ENCODE measurements at regions not wholly inside any gene's neighbourhood (a gene's known extent, or its start where the extent isn't known, plus 50 kb on each side); places are given as distances from the start of the nearest gene placed in this dataset.

DNA sequence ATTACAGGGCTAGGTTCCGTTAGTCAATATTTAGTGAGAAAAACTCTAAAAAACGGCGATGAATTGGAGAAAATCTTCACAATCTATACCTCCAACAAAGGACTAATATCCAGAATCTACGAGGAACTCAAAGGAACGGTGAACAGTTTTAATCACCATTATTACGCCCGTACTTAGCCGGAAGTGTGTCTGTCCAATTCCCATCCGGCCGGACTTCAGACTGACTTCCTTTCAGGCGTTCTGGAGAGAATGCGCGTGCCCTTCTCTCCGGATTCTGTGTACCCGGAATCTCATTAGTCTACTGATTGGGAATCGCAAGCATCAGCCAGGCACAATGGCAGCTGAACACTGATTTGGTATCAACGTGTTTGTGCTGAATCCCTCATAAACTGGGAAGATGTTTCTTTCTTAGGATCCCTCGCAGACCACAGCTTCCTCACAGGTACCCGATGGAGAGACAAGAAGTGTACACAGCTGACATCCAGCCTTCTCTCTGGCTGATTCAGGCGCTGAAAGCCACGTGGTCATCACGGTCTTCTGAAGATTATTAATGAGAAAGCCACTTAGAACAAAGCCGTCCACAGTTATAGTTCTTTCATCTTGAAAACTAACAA lies 239.9 kb downstream of the ZNF516 start:
- no peak for DNase-seq

DNA sequence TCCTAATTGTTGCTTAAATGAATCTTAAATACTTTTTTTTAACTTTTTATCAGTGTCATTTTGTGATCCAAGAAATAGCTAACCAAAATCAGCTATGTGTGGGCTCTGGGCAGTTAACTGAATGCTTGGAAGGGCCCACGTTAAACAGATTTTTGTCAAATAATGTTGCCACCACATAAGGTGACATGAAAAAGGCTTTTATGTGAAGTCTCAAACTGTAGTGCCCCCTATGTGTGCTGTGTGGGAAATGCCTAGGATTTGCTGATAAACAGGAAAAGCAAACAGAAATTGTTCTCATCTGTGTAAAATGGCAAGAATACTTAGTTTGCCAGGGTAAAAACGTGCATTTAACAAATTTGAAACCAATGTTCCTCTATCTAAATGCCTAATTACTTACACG lies 242.2 kb downstream of the ZNF516 start:
- DNase-seq = no peak

DNA sequence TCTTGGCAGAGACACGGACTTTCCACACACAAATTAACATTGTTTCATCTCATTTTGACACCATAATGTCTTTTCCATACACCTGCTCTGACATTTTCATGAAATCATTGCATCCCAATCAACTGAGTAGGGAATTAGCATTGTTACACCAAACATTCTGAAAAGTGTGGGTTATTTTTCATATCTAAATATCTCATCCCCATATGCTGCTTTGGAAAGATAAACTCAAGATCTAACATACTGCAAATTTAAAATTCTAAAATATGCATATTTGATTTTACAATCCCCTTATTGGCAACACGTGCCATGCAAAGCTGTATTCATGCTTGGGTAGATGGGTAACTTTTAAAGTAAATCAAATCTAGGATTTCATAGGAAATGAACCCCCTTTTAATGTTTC lies 242.9 kb downstream of the ZNF516 start:
- no peak for DNase-seq

DNA sequence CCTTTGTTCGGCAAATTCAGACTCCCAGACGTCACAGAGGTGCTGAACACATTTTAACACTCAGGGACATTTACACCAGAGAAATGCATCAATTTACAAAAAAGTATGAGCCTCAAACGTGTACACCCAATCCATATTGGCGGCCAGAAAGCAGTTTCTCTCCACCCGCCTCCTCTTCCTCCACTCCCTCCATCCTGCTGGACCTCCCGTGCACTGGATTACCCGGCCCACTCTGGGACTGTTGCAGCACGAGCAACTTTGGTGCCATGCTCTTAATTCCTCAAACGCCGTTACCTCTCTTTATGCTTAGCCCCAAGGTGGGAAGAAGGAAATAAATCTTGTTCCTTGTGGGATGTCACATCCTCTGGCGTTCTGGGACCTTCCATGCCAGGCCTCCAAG lies 243.4 kb downstream of the ZNF516 start:
- no peak for DNase-seq

DNA sequence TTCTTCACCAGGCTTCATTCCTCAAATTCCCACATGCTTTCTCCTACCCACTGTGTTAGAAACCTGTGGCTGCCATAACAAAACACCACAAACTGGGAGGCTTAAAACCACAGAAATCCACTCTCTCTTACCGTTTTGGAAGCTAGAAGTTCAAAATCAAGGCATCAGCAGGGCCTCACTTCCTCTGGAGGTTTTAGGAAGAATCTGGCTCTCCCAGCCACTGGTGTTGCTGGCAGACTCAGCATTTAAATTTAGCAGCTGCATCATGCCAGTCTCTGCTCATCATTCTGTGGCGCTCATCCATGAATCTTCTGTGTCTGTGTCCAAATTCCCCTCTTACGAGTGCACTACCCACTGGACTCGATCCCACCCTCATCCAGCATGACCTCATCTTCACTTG lies 248.5 kb downstream of the ZNF516 start:
- DNase-seq = no peak

DNA sequence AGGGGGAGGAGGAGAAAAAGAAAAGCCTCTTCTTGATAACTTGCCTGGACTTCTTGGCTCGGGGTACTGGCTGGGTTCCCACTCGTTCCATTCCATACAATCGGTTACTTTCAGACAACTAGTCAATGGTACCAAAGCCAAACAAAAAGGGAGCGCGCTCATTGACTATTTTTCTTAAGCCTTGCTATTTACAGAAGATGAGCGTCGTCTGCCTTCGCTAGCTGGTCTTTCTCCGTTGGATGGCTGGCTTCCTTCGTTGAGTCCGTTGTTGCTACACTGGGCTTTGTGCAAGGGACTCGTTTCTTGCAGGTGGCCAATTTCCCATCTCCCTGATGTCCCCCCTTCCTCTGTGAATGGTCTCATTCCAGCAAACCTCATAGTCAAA lies 260.4 kb downstream of the ZNF516 start:
- DNase-seq = peak; percentile 74

DNA sequence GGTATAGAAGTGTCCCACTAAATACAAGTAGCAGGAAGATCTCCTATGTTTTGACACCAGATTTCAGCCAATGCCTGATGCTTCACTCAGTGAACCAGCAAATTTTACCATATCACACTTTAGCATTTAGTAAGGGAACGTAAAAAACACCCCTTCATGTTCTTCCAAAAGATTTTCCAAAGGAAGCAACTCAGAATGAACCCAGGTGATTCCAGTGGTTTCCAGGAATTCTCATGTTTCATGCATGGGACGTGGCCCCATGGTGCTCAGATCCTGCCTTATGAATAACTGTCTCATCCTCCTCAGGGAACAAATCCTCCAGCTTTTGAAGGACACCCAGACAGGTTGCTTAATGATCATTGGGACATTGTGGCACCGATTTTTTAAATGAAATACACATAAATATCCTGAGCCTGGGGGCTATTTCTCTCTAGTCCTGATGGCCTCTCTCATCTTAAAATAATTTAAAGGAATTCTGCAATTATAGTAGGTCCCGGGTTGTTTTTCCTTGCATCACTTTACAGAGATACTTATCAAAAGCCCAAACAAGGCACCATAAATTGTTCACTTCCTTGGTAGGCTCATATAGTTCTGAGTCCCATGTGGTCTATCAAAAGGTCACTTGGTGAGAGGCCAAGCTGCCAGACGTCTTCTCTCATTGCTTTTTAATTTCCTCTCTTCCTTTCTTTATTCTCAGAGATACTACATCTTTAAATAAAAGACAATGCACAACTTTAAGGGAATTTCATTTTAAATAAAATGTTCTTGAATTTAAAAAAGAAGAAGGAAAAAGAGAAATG lies 261.0 kb downstream of the ZNF516 start:
- peak; percentile 74 for DNase-seq

DNA sequence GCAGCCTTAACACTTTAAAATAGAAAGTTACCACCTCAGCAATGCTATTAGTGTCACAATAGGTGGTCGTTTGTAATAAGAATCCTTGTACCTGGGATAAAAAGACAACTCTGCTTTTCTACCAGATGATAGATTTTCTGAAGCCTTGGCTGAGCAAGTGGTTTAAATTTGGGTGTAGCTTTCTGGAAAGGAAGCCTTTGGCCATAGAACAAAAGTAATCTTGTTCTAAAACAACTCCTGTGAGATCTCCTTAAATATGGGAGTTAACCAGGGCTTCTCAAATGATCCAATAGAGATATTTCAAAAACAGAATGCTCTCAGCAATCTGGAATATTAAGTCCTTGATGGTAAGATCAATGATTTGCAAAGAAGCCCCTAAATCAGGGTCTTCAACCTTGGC lies 261.6 kb downstream of the ZNF516 start:
- no peak for DNase-seq

DNA sequence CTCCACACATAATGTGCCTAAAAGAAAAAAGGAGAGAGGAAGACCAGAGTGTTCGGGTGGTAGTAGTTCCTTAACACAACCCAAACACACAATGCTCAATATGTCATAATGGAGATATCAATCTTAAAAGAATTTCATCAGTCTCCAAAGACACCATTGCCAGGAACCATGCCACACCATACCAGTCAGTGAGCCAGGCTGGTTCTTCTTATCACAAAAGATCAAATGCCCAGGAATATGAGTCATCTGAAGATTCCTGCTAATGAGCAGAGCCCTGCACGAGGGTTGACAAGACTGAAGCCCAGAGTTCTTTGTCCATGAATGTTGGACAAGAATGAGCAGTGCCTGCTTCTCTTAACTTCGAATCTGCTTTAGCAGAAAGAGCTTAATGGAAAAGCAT lies 262.3 kb downstream of the ZNF516 start:
- DNase-seq = no peak

DNA sequence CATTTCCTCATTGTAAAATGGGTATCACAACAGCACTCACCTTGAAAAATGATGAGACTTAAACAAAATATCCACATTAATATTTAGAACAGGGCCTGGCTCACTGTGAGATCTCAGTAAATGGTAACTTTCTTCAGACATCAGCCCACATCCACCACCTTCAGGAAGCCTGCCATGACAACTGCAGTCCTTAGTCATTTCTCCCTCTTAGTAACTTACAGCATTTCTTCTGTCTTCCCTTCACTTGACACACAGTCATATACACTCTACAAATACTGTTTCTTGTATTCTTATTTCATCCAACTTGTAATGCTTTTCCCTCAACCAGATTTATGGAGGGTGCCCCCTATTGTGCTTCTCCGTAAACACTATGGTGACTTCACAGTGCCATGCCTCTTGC lies 263.0 kb downstream of the ZNF516 start:
- no peak for DNase-seq

DNA sequence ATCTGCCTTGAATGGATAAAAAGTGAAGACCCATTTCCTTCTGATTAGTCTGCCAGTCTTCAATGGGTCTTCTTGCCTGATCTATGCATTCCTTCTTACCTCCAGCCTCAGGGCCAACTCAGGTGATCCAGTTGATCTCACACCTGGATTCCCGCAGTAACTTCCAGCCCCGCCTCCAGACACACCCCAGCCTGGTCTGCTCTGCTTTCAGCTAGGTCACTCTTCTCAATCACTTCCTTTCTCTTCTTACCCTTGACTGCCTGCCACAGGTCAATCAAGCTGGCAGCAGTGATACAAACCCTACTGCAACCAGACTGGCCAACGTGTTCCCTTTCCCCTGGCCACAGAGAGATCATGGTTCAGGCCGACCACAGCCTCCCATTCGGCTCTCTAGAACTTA lies 263.6 kb downstream of the ZNF516 start:
- DNase-seq = no peak

DNA sequence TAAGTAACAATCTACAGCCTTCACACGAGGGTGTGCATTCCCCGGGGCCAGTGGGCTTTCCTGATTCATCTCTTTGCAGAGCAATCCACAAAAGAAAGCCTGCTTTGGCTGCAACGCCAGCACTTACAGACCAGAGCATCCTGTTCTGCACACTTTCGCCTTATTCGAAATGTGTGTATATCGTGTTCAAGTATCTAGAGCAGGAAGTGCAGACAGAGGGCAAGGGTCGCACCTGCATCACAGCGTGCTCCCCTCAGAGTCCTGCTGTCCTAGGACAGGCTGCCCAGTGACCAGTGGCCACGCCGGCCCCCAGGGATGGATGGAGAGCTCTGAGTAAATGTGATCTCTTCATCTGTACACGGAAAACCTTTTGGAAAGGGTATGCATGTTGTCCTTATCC lies 264.3 kb downstream of the ZNF516 start:
- no peak for DNase-seq

DNA sequence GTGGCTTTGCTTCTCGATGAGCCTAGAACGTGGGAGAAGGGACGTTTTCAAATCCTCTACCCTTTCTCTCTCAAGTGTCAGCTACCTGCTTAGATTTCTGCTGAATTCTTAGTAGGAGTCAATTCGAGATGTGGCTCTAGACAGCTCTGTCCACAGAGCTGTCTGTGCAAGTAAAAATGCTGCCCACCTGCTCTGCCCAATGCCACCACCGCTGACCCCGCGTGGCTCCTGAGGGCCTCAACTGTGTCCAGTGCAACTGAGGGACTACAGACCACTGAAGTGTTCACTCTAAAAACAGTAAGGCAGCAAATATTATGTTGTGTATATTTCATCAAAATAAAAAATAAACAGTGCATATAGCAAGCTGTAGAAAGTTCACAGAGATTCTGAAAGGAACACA lies 266.3 kb downstream of the ZNF516 start:
- DNase-seq = no peak

DNA sequence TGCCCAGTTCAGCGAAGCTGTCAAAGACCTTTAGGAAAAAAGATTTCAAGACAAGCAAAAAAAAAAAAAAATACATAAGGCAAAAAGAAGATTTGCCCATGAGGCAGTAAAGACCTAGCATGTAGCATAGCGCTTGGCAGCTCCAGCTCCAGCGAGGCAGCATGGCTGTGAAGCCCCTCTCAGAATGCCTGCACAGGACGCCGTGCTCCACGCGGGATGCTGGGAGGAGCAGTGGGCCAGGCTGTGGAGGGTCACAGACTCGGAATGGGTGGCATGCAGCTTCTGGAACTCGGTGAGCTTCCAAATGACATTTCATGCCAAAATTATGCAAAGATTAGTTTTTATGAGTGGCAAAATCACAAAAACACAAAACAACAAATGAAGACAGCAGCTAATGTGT lies 267.3 kb downstream of the ZNF516 start:
- DNase-seq = no peak

DNA sequence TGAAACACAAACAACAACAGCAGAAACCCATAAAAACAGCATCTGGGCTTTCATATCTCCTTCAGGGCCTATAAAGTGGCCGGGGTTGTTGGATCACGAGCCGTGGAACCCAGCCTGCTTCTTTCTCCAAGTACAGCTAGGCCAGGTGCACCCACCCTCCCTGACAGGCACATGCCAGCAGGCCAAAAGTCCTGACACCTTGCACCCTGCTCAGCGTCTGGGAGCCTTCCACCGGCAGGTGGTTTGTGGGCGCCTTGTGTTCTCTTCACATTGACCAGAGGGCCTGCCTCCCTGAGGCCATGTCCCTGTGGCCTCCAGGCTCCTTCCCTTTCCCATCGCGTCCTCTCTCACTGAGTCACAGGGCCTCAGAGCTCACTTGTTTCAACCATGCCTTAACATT lies 271.6 kb downstream of the ZNF516 start:
- DNase-seq = no peak

DNA sequence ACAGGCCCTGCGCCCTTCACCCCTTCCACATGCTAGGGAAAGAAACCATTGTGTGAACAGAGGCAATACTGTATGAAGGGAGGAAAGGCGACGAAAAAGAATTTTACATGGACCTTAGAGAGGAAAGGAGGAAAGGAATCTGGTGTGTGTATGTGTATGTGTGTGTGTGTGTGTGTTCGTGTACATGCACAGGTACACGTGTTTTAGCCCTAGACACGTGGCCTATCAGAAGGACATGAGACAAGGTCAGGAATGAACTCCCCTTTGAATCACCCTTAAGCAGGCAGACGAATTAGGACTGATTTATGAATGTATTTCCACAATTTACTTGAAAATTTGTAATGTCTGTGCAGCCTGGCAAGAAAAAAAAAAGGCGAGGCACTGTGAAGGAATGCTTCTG lies 276.0 kb downstream of the ZNF516 start:
- no peak for DNase-seq

DNA sequence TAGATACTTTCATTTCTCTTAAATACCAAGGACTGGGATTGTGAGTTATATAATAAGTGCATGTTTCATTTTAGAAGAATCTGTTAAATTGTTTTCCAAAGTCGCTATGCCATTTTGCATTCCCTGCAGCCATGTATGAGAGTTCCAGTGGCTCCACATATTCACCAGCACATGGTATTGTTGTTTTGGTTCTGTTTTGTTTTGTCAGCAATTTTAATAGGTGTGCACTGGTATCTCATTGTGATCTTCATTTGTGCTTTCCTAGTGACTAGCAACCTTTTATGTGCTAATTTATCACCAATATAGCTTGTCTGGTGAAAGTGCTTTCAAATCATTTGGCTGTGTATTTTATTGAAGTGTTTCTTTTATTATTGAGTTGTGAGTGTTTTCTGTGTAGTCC lies 278.9 kb downstream of the ZNF516 start:
- DNase-seq = no peak

DNA sequence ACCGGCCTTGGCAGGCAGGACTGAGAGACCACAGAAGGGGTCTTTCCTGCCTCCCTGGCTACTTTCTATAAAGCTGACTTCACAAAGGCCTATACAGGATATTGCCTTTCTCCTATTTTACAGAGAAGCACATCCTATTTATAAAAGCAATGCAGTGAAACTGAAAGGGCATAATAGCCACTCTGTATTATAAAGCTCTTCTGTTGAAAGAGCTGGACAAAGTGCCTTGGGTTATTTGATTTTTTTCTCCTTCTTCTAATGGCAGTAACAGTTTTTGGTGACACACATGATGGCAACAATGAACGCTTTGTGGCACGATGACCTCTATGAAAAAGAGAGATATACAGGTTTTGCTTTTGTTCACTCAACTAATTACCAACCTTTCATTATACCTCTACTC lies 281.1 kb downstream of the ZNF516 start:
- DNase-seq = no peak

DNA sequence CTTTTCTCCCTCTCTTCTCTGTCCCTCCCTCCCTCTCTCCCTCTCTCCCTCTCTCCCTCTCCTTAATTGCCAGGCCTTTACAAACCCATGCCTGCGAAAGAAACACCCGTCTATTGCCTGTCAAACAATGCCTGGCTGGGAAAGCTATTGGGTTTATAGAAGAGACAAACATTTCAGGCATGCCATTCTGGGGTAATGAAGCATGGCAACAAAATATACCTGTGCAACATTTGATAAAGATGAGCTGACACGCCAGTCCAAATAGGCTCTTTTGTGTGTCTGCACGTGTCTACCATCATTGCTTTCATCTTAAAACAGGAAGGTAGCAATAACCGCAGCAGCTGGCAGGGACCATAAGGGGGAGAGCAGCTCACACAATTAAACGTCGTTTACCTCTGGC lies 282.1 kb downstream of the ZNF516 start:
- DNase-seq = no peak

DNA sequence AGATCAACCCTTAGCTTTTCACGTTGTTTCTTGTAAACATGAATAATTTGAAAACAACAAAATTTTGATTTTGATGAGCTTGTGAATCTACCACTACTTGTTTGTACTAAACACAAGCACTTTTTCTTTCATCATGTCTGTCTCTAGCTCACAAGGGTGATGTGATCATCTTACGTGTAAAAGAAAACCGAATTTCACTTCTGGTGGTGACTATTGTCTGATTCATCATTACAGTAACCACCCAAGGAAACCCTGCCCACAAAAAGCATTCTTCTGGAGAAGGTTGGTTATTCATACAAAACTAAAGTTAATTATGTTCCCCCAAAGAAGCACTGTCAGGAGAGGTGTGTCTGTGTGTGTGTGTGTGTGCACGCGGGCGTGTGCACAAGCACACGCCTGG lies 285.4 kb downstream of the ZNF516 start:
- DNase-seq = no peak

DNA sequence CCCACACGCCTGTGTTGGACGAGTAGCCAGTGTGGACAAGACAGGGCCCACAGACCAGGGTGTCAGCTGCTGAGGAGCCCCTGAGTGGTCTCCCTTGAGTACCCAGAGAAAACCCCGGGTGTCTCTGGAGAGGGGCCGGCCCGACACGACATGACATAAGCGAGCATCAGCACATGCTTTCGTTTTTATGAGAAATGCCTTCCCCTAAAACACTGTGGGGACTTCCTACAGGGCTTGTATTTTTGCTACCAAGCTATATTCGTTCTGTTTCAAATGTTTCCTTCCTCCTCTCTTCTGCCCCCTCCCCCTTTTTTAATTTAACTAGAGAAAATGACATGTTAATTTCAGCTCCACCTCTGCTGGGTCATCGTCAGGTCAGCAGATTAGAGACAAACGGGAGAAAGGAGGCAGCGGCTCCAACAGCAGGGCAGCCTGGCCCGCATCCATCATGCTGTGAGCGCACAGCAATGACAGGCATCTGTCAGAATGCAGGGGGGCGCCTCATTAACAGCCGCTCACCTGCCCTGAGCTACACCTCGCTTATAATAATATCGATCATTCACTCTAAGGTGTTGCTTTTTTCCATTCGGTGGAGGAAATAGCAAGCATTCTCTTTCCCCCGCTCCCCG lies 286.2 kb downstream of the ZNF516 start:
- no peak for DNase-seq

DNA sequence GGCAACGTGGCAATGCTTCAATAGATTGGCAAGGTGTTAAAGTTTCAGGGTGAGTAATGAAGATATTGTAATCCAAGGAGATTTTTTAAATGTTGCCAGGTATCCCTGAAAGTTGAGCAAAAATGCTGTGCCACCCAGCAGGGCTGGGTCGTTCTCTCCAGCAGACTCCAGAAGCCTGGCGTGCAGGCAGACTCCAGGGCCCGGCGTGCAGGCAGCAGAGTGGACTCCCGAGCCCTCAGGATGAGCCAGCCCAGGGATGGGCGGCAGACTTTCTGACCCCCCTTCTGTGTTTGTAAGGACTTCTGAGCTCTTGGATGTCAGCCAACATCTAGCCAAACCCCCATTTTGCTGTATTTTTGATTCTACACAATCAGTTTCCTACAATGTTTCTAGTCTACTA lies 289.1 kb downstream of the ZNF516 start:
- DNase-seq = no peak

DNA sequence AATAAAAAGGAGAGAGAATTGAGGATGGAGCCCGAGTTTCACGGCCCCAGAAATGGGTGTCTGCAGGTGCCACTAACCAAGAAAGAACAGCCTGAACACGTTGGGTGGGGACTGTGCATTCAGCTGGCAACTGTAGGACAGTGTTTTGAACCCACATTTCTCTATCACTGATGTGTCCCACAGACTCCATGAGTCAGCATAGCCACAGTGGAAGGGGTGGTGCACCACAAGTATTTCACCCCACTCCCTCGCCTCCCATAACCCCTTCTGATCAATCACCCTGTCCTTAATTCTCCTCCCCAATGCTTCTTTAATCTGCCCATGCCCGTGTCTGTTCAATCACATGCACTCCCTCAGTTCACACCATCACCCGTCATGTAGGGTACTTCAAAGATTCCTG lies 291.5 kb downstream of the ZNF516 start:
- DNase-seq = no peak

DNA sequence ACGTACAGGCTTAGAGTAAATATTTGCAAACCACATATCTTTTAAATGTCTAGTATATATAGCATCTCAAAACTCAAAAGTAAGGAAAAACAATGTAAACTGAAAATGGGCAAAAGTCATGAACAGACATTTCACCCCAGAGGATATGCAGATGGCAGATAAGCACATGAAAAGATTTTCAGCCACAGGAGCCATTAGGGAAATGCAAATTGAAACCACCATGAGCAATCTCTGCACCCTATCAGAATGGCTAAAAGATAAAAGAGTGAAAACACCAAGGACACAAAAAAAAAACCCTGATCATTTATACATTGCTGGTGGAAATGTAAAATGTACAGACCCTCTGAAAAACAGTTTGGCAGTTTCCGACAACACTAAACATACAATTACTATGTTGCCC lies 292.7 kb downstream of the ZNF516 start:
- DNase-seq = no peak

All from skin of body (tissue), 1 donor.